Skeletal muscle cell (primary cell): ENCODE measurements at regions not wholly inside any gene's neighbourhood (a gene's known extent, or its start where the extent isn't known, plus 50 kb on each side); places are given as distances from the start of the nearest gene placed in this dataset.
"Not testable (repeated sequence)": the region's sequence is repeated elsewhere in the genome, so short reads cannot be mapped to it uniquely, and the experiment has no call there.

Source experiments
- DNase-seq: peaks from one replicate; pipeline ENCODE4 v3.0.0-alpha.2; 2010; ENCODE audit warnings: low read depth
- H3K4me3 ChIP-seq: 2 replicates; pipeline ENCODE4 v1.5.1; 2011; ENCODE audit warnings: low read depth, mild to moderate bottlenecking, control low read depth, low read length, moderate library complexity

- no peak for DNase-seq
- H3K4me3 ChIP-seq = no peak overlapping the region
These were observed 243.3 kb upstream of the ACTBL2 start for GRCh38 chr5:57725658-57726504.

DNA sequence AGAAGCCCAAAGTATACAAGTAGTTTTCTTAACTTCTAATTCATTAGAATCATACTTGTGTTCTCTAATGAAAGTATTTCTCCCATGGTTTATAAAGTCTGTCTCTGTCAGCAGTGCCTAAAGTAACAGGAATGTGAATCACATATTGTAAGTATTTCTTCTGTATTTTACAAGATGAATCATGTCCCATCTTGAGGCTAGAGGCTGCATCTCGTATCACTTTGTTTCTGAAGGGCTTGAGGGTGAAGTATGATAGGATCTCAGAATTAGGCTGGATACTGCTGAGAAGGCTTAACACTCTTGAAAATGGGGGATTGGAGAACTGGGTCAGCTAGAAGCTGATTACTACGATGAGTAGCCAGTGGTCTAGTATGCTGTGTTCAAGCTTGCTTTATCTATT, 242.2 kb upstream of the ACTBL2 start:
- no peak overlapping the region for H3K4me3 ChIP-seq
- DNase-seq = no peak

GRCh38 chr5:57721226-57721625, 238.6 kb upstream of the ACTBL2 start:
- DNase-seq = no peak
- H3K4me3 ChIP-seq = no peak overlapping the region

- no peak for DNase-seq
- H3K4me3 ChIP-seq = no peak overlapping the region
These were observed 238.0 kb upstream of the ACTBL2 start for GRCh38 chr5:57720656-57721055.

DNA sequence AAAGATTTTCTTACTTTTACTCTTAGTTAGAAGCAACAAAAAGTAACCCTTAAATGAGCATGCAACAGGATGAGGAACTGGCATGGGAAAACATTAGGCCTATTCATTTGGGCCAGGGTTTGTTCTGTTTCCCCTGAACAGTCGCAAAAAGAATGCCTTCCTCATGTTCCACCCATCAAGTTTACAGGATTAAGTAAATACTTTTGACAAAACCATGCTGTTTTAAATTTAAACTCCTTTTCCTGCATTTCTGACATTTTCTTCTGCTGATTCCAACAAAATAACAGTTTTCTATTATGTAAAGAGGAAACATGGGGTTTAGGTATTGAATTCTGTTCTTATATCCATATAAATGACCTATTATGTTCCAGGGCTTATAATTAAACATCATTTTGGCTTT, 236.6 kb upstream of the ACTBL2 start:
- DNase-seq = no peak
- no peak overlapping the region for H3K4me3 ChIP-seq

GRCh38 chr5:57718155-57718554, 235.5 kb upstream of the ACTBL2 start:
- H3K4me3 ChIP-seq = no peak overlapping the region
- DNase-seq = no peak

GRCh38 chr5:57717555-57717954, 234.9 kb upstream of the ACTBL2 start:
- no peak overlapping the region for H3K4me3 ChIP-seq
- no peak for DNase-seq

DNA sequence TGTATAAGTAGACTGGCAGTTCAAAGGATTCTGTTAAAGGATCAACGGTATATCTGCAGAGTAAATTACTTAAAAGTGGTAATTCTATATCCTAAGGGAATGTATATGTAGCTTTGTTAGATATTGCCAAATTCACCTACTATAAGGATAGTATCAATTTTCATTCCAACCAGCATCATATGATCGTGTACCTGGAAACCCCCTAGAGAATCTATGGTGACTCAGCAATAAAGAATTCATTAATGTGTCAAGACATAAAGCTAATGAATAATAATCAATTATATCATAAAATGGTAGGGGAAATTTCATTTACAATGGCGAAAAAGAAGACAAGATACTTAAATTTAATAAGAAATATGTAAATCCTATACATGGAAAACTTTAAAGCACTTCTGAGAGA, 234.1 kb upstream of the ACTBL2 start:
- no peak for DNase-seq
- H3K4me3 ChIP-seq = no peak overlapping the region

DNA sequence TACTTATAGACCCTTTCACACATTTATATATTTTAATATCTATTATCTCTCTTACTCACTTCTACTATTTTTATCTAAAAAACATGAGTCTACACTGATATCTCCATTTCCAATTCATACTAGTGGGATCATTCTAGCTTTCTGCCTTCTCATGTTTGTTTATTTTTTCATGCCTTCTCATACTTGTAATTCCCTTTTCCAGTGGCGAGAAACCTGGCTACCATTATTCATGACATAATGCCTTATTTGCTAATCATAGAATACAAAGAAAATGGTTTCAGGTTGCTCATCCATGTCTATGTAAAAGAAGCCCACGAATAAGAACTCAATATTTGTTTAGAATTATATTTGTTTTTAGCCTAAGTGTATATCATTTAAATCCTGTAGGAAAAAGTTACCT, 232.7 kb upstream of the ACTBL2 start:
- H3K4me3 ChIP-seq = no peak overlapping the region
- no peak for DNase-seq

GRCh38 chr5:57713535-57713934, 230.9 kb upstream of the ACTBL2 start:
- DNase-seq, H3K4me3 ChIP-seq: not testable (repeated sequence)

GRCh38 chr5:57711946-57712345, 229.3 kb upstream of the ACTBL2 start:
- no peak overlapping the region for H3K4me3 ChIP-seq
- DNase-seq = no peak

- H3K4me3 ChIP-seq = no peak overlapping the region
- DNase-seq = no peak
These were observed 228.9 kb upstream of the ACTBL2 start for GRCh38 chr5:57711471-57711870.

GRCh38 chr5:57710126-57710525, 227.5 kb upstream of the ACTBL2 start:
- H3K4me3 ChIP-seq = no peak overlapping the region
- DNase-seq = no peak

DNA sequence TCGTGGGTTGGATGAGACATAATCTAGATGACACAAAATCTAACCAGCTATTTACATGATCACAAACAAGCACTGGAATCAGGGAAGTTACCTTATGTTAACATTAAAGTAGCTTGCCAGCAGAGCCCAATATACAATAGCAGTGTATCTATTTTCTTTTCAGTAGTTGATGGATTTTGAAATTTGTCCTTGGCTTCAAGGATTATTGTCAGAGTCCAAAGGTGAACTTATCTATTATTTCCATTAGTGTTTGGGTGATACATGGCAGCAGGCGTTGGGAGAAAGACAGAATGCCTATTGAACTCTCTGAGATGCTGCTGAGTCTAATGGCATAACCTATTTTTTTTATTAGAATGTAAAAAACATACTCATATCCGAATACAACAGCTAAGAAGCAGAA, 223.2 kb upstream of the ACTBL2 start:
- no peak for DNase-seq
- H3K4me3 ChIP-seq = no peak overlapping the region

DNA sequence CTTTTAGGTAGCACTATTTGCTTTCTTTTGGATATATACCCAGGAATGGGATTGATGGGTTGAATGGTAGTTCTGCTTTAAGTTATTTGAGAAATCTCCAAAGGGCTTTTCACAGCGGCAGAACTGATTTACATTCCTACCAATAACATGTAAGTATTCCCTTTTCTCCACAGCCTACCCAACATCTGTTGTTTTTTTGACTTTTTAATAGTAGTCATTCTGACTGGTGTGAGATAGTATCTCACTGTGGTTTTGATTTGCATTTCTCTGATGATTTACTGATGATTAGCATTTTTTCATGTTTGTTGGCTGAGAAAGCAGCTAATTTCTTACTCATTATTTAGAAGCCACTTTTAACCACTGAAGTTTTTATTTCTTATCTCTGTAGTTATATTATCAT, 221.1 kb upstream of the ACTBL2 start:
- no peak overlapping the region for H3K4me3 ChIP-seq
- DNase-seq = no peak

- no peak for DNase-seq
- H3K4me3 ChIP-seq = no peak overlapping the region
These were observed 217.9 kb upstream of the ACTBL2 start for GRCh38 chr5:57700484-57700883.

DNA sequence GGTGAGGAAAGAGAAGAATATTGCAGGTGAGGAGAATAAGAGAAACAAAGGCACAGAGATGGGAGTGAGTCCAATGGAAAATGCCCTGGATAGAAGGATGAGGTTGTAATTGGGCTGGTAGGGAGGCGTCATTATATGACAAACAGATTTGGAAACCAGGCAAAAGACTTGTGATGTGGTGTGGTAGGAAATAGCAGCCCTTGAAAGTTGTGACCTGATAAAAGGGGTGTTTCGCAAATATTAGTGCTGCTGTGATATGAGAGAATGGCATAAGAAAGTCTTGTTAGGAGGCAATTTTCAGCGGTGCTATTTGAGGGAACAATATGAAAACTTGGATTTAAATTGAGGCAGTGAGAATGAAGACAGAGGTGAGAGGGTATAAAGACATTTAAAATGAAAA, 217.5 kb upstream of the ACTBL2 start:
- H3K4me3 ChIP-seq = no peak overlapping the region
- no peak for DNase-seq

DNA sequence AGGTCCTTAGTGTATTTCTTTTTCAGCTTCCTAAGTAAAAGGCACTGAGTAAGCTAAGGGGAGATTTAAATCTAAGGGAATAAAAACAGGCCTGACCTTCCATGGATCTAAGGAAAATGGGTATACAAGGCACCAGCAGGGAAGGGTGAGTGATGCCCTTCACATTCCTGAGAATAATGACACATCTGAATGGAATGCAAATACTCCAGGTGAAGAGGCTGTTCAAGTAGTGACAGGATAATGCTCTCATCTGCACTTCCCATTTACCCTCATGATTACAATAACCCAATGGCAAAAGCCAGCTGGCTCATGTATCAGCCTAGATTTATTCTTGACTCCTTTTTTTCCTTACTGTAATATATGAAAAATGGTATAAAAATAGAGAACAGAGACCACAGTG, 216.2 kb upstream of the ACTBL2 start:
- DNase-seq = no peak
- no peak overlapping the region for H3K4me3 ChIP-seq

GRCh38 chr5:57698086-57698485, 215.5 kb upstream of the ACTBL2 start:
- H3K4me3 ChIP-seq = no peak overlapping the region
- DNase-seq = no peak

- DNase-seq = no peak
- no peak overlapping the region for H3K4me3 ChIP-seq
These were observed 214.4 kb upstream of the ACTBL2 start for GRCh38 chr5:57696825-57697570.

- no peak overlapping the region for H3K4me3 ChIP-seq
- no peak for DNase-seq
These were observed 213.8 kb upstream of the ACTBL2 start for GRCh38 chr5:57696389-57696769.
